ENCODE measurements at regions not wholly inside any gene's neighbourhood (a gene's known extent, or its start where the extent isn't known, plus 50 kb on each side); places are given as distances from the start of the nearest gene placed in this dataset.

DNA sequence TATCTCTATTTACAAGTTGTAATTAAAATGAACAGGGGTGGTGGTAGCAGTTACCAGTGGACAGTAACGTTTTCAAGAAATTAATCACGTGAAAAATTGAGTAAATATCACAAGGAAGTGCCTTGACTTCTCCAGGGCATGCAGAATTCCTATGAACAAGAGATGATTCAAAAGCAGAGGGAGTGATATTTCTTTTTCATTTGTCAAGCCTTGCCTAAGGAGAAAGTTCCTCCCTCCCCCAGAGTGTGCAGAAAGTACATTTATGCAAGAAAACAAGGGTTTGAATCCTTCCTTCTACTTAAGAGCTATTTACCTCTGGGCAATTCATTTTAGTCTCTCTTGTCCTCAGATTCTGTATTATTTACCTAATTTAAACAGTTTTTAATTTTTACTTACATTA lies 53.3 kb upstream of the ZNF385D start:
- Histone ChIP-seq H3K9ac (replicated peaks; ENCODE audit: extremely low read depth, insufficient read depth, low read length) (no peak overlapping the region), H3K9me3 (replicated peaks; ENCODE audit: control insufficient read depth, insufficient read depth, low read length) (no peaks in the 10 kb centered on the region), H3K27ac (ENCODE audit: insufficient read depth, low read depth, low read length) (no peak overlapping the region), H4K20me1 (replicated peaks; ENCODE audit: control insufficient read depth, extremely low read depth, insufficient read depth, low read length) (no peaks in the 10 kb centered on the region), H3K4me2 (ENCODE audit: insufficient read depth, low read length) (no peak overlapping the region), H3K27me3 (ENCODE audit: control insufficient read depth in 2 of 2, insufficient read depth in 2 of 2, low read length in 2 of 2) (no peaks in the 10 kb centered on the region), H2AFZ (ENCODE audit: low read depth, low read length) (no peak overlapping the region), H3K9me1 (replicated peaks; ENCODE audit: control insufficient read depth, extremely low read depth, insufficient read depth, low read length) (no peaks in the 10 kb centered on the region), H3K4me3 (replicated peaks in 1 of 3; ENCODE audit: insufficient read depth in 1 of 3, low read depth in 1 of 3, low read length in 3 of 3) (no peak overlapping the region), H3K36me3 (ENCODE audit: control insufficient read depth in 2 of 2, extremely low read depth in 1 of 2, insufficient read depth in 2 of 2, low read length in 2 of 2) (no peaks in the 10 kb centered on the region), H3K79me2 (ENCODE audit: control insufficient read depth, insufficient read depth, low read length) (no peaks in the 10 kb centered on the region), H3K4me1 (ENCODE audit: control insufficient read depth, extremely low read depth, insufficient read depth, low read length) (no peaks in the 10 kb centered on the region)
- POLR2A ChIA-PET, result no interaction called here
- TF ChIP-seq POLR2AphosphoS5 (IDR thresholded peaks at IDR 0.05; ENCODE audit: insufficient read depth, low read depth, low read length) (no peak), MYC (IDR thresholded peaks at IDR 0.05; ENCODE audit: low read depth, low read length) (no peak), EZH2 (IDR thresholded peaks at IDR 0.05; ENCODE audit: borderline replicate concordance, low read depth, low read length, severe bottlenecking) (no peak), GATA2 (IDR thresholded peaks at IDR 0.05; ENCODE audit: insufficient read depth, insufficient read length, low read depth, low read length) (no peak), FOS (IDR thresholded peaks at IDR 0.05; ENCODE audit: borderline replicate concordance, insufficient read depth, low read length) (no peak), JUN (IDR thresholded peaks at IDR 0.05; ENCODE audit: borderline replicate concordance, insufficient read depth, insufficient read length, low read depth) (no peak), POLR2A (IDR thresholded peaks at IDR 0.05; ENCODE audit: low read depth, low read length) (no peak), MAX (IDR thresholded peaks at IDR 0.05; ENCODE audit: insufficient read depth, insufficient read length) (no peak)
- TF ChIP-seq, protein P1, sequence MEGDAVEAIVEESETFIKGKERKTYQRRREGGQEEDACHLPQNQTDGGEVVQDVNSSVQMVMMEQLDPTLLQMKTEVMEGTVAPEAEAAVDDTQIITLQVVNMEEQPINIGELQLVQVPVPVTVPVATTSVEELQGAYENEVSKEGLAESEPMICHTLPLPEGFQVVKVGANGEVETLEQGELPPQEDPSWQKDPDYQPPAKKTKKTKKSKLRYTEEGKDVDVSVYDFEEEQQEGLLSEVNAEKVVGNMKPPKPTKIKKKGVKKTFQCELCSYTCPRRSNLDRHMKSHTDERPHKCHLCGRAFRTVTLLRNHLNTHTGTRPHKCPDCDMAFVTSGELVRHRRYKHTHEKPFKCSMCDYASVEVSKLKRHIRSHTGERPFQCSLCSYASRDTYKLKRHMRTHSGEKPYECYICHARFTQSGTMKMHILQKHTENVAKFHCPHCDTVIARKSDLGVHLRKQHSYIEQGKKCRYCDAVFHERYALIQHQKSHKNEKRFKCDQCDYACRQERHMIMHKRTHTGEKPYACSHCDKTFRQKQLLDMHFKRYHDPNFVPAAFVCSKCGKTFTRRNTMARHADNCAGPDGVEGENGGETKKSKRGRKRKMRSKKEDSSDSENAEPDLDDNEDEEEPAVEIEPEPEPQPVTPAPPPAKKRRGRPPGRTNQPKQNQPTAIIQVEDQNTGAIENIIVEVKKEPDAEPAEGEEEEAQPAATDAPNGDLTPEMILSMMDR (IDR thresholded peaks at IDR 0.05; ENCODE audit: extremely low read depth in 1 of 2, insufficient read depth in 1 of 2, low read depth in 1 of 2, low read length in 2 of 2), result no peak
- FAIRE-seq, result no peak
- DNase-seq (ENCODE audit: low read depth, low spot score), result no peak
- intact Hi-C loops (cut with micrococcal nuclease), result no loop called here
- dilution Hi-C loops (cut with MboI; ENCODE audit: extremely low pct_ligation_motif_present, low sequenced_read_pairs), result no loop called here
- CTCF ChIA-PET, result no interaction called here
- BruUV-seq (replicated peaks), result no TSS peak

Data from endothelial cell of umbilical vein (primary cell).